Right ventricle myocardium superior (tissue), 1 donor: ENCODE measurements at regions not wholly inside any gene's neighbourhood (a gene's known extent, or its start where the extent isn't known, plus 50 kb on each side); places are given as distances from the start of the nearest gene placed in this dataset.

ENCODE experiments used
- ATAC-seq: fragments of 200-7000 bp; cut with Tn5 transposase; one replicate; pipeline ENCODE4 v1.9.1; 2020; ENCODE audit warnings: mild to moderate bottlenecking; ENCODE audit not compliant: poor library complexity
- DNase-seq: peaks from one replicate; pipeline ENCODE4 v3.0.0-alpha.2; 2020
- intact Hi-C: fragments of 100-400 bp; cut with DNase I; formaldehyde crosslinking; loops from one replicate; pipeline ENCODE4 v1.11.2; 2022
- donor health status: DM: no; HTN: yes; CAD: no; lungs with severe emphysema.

DNA sequence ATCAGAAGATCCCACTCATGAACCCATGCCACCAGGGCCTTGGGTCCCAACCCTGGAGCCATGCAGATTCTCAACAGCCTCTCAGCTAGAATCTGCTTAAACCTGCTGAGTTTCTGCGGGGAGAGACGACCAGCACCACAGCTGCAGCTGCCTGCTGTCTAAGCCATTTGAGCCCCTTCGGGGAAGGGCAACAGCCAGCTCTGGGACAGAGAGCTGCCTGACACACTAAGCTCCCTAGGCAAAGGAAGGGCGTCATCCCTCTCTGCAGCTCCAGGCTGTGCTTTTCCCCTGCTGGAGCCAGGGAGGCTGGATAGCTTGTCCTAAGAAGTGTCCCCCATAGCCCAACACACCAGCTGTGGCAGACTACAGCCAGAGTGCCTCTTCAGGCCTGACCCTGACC lies 182.5 kb downstream of the OTOR start:
- no peak for DNase-seq
- no peak for ATAC-seq
- intact Hi-C loops, result no loop called here

DNA sequence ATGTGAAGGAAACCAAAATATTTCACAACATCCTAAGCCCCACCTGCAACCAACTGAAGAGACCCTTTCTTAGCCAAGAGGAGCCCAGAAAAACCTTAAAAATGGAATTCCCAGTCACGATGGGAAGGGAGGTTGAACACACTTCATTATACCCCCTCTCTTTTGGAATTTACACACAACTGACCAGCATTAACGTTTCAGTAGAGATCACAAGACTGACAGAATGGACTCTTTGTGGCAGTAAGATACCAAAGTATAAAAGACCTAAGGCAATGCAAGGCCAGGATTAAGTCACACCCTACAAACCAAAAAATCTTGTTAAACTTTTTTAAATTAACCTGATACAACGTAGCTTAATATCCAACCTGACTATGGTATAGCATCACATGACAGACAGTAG lies 190.9 kb downstream of the OTOR start:
- DNase-seq (no peak), ATAC-seq (no peak)
- intact Hi-C loops, result no loop called here

DNA sequence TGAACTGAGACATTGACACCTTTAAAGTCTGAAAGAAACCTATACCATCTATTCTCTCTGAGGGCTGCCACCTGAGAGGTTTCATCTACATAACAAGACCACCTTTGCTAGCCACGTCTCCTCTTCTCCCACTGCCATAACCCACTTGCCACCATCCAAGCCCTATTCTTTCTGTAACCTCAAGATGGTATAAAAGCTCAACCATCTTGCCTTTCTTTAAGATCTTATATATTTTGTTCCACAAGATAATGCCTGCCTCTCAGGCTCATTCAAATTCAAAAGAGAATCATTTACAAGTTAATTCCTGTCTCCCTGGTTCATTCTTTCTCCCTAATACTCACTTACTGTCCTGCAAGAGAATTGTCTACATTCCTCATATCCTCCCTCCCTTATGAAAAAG lies 192.5 kb downstream of the OTOR start:
- no peak for DNase-seq
- no peak for ATAC-seq
- intact Hi-C loops, result no loop called here

DNA sequence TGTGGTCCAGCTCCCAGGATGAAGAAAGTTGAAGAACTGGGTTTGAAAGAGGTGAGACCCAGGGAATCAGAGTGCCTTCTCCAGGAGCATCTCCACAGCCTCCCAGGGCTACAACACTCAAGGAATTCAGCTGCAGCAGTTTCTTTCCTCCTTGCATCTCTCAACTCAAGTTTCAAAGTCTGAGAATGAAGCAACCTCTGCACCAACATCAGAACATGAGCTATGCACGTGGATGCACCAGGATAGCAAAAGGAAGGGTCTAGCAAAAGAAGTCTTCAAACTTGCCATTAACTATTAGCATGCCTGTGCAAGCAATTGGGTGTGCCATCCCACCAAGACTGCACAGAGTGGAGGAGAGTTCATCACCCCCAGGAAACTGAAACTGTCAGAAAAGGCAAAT lies 193.9 kb downstream of the OTOR start:
- ATAC-seq (no peak), DNase-seq (no peak)
- intact Hi-C loops, result no loop called here

DNA sequence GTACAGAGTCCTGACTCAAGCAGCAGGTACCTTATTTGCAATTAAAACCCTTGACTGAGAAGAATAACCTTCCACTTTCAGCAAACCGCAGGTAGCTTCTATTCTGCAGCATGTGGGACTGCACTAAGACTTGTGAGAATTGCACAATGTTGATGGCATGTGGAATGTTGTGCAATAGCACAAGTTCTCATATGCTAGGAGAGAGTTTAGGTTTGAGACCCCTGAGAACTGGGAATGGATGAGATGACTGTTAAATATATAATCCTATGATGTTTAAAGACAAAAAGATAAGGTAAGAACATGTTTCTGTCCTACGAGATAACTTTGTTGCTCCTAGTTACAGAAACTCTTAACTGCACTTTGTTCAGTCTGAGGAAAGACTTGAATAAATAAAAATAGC lies 194.6 kb downstream of the OTOR start:
- no peak for ATAC-seq
- intact Hi-C loops, result no loop called here
- DNase-seq, result no peak

DNA sequence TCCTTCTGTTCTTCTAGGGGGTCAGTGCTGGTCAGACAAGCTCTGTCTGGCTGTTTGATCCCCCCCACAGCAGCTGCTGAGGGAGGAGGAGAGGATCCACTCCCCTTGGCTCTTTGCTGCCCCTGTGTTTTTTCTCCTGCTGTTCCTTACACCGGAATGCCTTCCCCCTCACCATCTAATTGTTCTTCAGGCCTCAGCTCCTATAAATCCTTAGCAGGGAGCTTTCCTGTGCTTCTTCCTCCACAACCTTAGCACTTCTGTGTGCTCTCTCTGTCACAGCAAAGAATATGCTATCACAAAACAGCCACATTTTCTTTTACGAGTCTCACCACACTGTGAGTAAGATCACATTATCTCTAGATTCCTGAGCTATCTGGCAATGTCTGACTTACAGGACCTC lies 196.6 kb downstream of the OTOR start:
- ATAC-seq, result no peak
- no peak for DNase-seq
- intact Hi-C loops, result no loop called here

DNA sequence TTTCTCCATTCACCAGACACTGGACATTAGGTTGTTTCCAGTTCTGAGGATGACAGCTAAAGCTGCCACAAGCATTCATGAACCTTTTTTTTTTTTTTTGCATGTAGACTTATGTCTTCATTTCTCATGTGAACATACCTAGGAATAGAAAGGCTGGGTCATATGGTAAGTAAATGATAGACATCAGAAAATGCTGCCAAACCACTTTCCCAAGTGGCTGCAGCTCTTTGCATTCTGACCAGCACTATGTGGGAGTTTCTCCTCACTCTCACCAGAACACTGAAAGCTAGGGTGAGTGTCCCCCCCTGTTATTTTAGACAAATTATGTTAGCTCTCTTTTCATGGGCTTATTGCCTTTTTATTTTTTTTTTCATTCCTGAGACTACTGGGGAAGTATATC lies 197.5 kb downstream of the OTOR start:
- ATAC-seq (no peak), DNase-seq (no peak)
- intact Hi-C loops, result no loop called here

DNA sequence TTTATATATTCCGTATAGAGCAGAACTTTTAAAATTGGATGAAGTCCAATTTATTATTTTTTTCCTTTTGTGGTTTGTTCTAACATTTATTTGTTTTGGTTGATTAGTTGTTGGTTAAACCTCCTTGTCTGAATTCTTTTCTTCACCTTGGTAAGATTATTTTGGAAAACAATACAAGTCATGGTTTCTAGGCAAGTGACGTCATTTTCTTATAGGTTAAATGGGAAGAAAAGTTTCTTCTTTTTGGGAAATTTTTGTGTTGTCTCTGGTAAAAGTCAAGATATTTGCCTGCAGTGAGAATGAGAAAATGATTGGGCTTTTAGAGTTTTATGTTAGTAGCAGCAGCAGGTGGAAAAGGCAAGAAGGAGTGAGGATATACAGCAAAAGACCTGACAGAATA lies 197.9 kb downstream of the OTOR start:
- ATAC-seq, result no peak
- intact Hi-C loops, result no loop called here
- DNase-seq, result no peak

DNA sequence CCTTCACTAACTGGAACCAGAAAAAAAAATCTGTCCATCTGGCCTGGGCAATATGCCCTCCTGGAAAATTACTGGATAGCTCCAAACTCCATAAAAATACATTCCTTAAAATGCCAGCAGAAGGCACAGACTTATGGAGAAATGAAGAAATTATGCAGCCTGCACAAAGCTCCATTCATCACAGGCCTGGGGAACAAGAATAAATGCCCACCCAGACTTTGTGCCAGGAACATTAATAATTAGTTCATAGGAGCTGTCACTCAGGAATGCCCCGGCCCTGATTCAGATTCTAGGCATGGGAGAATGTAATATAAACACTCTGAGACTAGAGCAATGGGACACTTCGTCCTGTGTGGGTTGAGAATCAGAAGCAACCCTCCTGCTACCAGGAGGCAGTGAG lies 199.3 kb downstream of the OTOR start:
- intact Hi-C loops, result no loop called here
- DNase-seq (no peak), ATAC-seq (no peak)

DNA sequence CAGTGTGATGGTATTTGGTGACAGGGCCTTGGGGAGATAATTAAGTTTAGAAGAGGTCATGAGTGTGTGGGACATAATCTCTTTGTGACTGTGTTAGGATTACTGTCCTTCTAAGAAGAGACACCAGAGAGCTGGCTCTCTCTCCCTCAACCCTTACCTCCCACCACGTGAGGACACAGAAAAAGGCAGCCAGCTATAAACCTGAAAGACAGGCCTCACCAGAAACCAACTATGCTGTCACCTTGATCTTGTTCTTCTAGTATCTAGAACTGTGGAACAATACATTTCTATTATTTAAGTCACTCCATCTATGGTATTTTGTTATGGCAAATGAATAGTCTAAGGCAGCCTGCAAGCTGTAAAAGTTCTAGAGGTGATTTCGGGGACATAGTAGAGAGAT lies 203.7 kb downstream of the OTOR start:
- intact Hi-C loops, result no loop called here
- no peak for DNase-seq
- no peak for ATAC-seq

DNA sequence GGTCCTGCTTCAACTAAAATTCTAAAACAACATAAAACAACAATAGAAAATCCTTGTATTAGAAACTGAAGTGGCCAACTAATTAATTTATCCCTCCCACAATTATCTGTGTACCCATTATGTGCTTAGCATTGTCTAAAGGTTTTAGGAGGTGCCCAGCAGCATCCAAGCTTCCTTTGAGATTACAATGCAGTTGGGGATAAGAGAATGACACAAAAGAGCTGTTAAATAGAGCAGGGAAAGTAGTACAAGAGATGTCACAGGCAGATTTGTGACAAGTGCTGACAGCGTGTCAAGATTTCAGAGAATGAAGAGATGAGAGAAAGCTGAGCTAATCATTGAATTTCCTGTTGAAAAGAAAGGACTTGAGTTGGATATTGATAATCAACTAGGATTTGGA lies 204.8 kb downstream of the OTOR start:
- ATAC-seq, result no peak
- no peak for DNase-seq
- intact Hi-C loops, result no loop called here

DNA sequence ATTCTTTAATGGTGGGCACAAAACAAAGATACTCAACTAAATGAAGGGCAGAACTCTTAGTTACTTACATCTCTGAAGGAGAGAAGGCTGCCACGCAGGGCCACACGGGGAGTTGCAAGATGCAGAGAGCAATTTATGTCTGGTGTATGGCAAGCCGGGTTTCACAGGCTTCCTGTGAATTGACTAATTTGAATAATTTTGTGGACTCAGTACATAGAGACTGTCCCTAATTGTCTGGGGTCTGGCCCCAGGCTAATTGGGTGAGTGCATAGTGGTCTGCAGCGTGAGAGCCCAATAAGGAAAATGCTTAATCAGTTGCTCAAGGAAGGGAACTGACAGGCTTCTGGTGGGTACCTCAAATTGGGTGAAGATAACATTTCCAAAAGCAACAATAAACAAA lies 205.7 kb downstream of the OTOR start:
- ATAC-seq, result no peak
- intact Hi-C loops, result no loop called here
- DNase-seq, result no peak

DNA sequence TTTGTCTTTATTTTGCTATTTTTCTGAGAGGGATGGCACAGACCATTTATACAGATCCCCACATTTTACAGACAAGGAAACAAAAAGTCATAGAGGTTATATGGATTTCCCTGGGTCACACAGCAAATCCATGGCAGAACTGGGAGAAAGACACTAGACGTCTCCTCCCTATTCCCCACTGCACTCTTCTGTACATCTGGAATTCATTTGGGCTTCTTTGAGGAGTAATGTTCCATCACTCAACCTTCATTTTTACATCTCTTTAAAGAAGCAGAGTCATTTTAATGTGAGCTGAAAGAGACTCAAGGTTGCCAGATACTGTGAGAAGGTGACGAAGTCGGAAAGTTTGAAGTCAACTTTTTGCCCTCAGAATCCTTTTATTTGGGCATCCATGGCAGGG lies 207.3 kb downstream of the OTOR start:
- no peak for ATAC-seq
- DNase-seq, result no peak
- intact Hi-C loops, result no loop called here

DNA sequence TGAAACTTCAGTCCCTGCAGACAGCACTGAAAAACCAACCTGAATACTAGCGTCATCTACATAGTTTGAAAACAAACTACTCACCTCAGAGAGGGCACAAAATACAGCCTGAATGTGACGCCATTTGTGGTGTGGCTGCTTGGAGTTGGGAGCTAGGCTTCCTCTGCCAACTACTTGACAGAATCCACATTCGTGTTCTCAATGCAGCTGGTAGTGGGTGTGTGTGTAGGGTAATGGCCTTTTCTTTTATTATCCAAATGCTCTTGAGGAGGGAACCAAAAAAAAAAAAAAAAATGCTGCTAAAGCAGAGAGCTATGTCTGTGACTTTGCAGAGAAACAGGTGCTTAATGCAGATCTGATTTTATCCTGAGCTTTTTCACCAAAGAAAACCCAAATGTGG lies 207.8 kb downstream of the OTOR start:
- no peak for DNase-seq
- intact Hi-C loops, result no loop called here
- no peak for ATAC-seq

DNA sequence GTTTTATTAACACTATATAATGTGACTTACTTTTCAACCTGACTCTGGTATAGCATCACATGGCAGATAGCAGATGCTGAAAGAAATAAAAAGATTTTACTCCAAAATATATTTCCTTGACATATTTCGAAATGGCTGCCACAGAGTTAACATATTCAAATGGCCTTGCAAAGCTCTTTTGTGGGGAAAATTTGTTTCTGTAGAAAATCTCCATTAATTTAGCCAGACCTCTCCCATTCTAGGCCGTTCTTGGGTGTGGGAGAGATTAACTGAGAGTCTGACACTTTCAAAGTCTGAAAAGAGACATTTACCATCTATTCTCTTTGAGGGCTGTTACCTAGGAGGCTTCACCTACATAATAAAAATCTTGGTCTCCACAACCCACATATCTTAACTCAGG lies 217.2 kb downstream of the OTOR start:
- ATAC-seq, result no peak
- intact Hi-C loops, result no loop called here
- DNase-seq, result no peak

DNA sequence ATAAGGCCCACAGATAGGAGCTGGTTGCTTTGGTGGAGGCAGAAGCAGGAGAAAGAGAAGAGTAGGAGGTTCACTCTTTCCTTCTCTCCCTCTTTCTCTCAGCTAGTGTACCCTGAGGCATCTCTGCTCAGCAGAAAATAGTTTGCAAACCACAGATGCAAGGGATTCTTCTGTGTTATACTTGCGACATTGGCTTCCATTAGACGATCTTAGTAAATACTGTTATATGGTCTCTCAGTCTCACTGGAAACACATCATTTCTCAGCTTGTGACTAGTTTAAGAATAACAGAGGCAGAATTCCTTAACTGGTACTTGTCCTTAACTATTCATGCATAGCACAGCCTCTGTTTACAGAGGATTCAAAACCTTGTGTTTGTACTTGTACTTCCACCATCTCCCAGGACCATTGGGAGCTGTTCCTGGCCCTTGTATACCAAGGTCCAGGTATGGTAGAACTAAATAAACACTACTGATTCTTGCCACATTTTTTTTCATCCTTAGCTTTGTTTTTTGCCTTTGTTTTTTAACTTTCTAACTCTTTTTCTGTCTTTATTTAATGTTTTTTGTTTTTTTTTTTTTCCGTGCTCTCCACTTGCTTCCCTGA lies 218.2 kb downstream of the OTOR start:
- intact Hi-C loops, result no loop called here
- ATAC-seq, result no peak
- no peak for DNase-seq

DNA sequence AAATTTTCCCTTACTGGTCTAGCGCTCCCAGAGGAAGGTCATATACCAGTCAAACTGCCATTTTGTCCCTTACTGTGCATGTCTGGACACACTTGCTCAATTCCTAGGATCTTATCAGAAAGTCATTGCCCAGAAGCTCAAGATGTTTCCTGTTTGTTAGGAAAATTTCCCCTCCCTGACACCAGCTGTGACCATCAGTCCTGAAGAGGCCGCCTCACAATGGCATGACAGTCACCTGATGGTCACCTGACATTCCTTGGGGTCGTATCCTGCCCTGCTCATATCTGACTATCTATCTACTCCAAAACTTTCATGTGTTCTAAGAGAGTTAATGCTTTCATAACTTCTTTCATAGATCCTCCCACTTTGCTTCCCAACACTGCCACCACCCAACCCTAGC lies 219.9 kb downstream of the OTOR start:
- intact Hi-C loops, result no loop called here
- DNase-seq, result no peak

DNA sequence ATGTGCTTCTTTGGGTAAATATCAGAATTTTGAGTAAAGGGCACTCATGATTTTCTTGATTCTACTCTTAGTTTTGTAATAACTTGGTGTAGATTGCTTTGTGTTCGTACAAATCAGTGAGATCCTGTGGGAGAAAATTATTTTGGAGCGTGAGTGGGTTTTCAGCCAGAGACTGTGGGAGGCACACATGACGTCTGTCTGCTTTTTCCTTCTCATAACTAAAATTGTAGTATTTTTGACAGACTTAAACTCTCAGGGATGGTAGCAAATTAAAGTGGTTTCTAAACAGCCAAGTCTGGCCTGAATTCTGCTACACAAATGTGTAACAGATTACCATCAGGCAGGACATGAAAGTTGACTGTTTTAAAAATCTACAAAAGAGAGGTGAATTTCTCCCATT lies 222.6 kb downstream of the OTOR start:
- ATAC-seq (no peak), DNase-seq (no peak)
- intact Hi-C loops, result no loop called here

More for the DNA sequence above, 219.9 kb downstream of the OTOR start:
- ATAC-seq, result no peak

DNA sequence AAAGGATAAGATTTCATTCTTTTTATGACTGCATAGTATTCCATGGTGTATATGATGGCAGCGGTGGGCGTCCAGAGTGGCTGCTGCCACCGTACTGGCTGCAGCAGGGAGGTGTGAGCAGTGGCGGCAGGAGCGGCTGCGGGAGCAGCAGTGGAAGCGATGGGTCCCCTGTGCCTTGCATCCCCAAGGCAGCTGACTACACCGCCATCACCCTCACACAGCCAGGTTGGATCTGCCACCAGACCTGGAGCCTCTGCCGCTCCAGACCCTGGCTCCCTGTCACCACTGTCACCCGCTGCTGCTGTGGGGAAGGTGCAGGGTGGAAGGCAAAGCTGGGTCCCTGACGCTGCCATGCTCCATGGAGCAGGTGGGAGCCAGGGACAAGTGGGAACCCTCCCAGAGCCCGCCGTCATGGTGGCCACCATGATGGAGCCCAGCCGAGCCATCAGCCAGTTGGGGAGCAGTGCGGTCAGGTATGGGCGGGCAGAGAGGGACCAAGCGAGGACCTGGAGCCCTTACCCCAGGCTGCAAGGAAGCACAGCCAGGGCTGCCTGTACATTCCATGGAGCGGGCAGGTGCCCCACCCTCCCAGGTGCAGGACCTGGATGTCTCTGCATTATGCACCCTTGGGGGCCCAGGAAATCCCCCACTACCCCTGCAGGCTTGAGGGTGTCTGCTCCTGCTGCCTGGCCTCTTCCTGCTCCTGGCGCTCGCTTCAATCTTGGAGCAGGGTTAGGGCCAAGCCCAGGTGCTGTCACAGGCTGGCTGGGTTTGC lies 226.1 kb downstream of the OTOR start:
- intact Hi-C loops, result no loop called here
- ATAC-seq, result no peak
- DNase-seq, result peak; percentile 26

DNA sequence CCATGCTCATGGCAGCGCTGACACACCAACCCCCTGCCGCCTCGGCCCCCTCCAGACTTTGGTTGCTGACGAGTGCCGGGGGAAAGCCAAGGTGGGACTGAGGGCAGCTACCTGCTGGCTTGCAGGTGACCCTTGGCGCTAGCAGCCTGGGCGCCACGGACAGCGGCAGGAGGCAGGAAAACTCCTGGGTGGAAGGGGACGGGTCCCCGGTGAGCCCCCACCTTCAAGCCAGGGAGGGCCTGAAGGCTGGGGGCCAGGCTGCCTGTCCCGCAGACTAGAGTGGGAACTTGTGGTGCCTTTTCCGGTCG lies 226.7 kb downstream of the OTOR start:
- DNase-seq, result peak; percentile 27
- intact Hi-C loops, result no loop called here
- no peak for ATAC-seq

DNA sequence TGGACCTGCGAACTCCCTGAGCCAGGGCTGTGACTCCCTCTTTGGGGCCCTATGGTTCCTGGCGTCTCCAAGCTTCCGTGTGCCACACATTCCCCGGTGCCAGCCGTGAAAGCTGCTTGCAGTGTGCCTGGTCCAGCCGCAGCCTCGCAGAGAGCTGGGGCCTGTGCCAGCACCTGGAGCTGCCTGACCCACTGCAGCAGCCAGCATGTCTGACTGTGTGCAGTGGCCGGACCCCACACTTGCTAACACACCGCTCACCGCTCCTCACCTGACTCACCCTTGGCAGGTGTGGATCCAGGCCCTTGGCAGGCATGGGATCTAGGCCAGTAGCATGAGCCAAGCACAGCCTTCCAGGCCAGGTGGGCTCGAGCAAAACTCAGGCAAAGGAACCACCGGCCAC lies 227.5 kb downstream of the OTOR start:
- intact Hi-C loops, result no loop called here
- ATAC-seq (no peak), DNase-seq (no peak)
